WTC11 (cell line): ENCODE measurements at regions not wholly inside any gene's neighbourhood (a gene's known extent, or its start where the extent isn't known, plus 50 kb on each side); places are given as distances from the start of the nearest gene placed in this dataset.

Experiments
- KAT7 ChIP-seq: sonication (generic); formaldehyde crosslinking; IDR thresholded peaks from 2 replicates; pipeline ENCODE4 v1.8.1; 2023; ENCODE audit warnings: missing genetic modification reagents, mild to moderate bottlenecking, borderline replicate concordance
- NR2C2 ChIP-seq: sonication (generic); formaldehyde crosslinking; IDR thresholded peaks from 2 replicates; pipeline ENCODE4 v1.8.0; 2022; ENCODE audit warnings: mild to moderate bottlenecking, missing genetic modification reagents
- TP53 ChIP-seq: sonication (generic); formaldehyde crosslinking; IDR thresholded peaks from 2 replicates; pipeline ENCODE4 v1.8.1; 2023; ENCODE audit warnings: mild to moderate bottlenecking, missing genetic modification reagents
- TF ChIP-seq, protein P1 (sequence below): fragments of 200-600 bp; IDR thresholded peaks from 2 replicates; pipeline ENCODE4 v1.8.0; 2022; ENCODE audit warnings: antibody characterized with exemption

DNA sequence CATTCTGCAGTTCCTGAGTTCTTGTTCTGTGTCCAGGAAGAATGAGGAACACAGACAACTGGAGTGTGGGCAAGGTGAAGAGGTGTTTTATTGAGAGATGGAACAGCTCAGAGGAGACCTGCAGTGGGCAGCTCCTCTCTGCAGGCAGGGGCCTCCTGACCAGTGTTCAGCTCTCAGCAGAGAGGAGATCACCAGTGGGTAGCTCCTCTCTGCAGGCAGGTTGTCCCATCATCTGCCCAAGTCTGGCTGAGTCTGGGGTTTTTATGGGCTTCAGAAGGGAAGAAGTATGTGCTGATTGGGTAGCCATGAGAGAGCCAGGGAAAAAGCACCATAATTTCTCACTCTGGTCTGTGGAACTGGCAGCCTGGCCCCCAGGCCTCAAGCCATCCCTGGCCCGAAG lies 56.0 kb upstream of the RASGEF1B start:
- TF ChIP-seq, protein P1, sequence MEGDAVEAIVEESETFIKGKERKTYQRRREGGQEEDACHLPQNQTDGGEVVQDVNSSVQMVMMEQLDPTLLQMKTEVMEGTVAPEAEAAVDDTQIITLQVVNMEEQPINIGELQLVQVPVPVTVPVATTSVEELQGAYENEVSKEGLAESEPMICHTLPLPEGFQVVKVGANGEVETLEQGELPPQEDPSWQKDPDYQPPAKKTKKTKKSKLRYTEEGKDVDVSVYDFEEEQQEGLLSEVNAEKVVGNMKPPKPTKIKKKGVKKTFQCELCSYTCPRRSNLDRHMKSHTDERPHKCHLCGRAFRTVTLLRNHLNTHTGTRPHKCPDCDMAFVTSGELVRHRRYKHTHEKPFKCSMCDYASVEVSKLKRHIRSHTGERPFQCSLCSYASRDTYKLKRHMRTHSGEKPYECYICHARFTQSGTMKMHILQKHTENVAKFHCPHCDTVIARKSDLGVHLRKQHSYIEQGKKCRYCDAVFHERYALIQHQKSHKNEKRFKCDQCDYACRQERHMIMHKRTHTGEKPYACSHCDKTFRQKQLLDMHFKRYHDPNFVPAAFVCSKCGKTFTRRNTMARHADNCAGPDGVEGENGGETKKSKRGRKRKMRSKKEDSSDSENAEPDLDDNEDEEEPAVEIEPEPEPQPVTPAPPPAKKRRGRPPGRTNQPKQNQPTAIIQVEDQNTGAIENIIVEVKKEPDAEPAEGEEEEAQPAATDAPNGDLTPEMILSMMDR: no peak
- no peak for TF ChIP-seq TP53 (CRISPR knock-in tag)
- no peak for TF ChIP-seq NR2C2 (CRISPR knock-in tag)
- TF ChIP-seq KAT7 (CRISPR knock-in tag): no peak
